GM19467 (cell line): ENCODE measurements at regions not wholly inside any gene's neighbourhood (a gene's known extent, or its start where the extent isn't known, plus 50 kb on each side); places are given as distances from the start of the nearest gene placed in this dataset.

Experiments used
- ATAC-seq: cut with Tn5 transposase; IDR thresholded peaks from one replicate; pipeline ENCODE4 v1.9.1; 2021; ENCODE audit warnings: mild to moderate bottlenecking, moderate library complexity; ENCODE audit not compliant: unreplicated experiment

DNA sequence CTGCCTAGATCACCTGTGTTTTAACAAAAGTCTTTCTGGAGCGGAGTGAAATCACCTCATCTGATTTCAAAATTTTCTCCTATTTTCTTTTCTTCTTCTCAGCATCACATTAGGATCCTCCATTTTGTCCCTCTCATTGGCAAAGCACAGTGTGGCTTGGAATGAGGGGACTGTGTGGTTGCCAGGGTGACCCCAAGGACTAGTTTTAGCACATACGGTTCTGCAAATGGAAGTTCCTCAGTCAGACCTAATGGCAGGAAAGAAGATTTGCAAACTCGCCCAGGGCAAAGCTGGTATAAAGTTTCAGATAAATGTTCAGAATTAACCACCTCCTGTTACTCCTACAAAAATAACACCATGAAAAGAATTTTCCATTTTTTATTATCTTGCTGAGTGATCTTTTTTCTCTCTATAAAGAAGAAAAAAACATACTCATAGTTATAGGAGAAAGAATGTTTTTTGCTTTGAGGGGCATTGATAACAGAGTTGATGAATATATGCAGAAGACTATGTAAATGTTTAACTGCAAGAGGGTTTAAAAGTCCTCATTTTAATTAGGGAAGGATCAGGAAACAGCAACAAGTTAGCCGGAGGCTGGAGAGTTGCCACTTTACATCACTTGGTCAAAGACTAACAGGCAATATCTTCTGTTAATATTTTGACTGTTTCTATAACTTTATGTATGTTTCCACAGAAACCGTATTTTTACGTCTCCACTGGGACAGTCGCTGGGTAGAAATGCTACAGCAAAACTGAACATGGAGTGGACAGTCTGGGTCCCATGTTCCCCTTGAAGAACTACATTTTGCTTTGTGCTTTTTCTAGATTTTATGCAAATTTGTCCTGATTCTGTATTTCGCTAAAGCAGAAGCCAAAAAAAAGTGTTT is 257.8 kb downstream of the NR2F1-AS1 start:
- ATAC-seq = no peak

DNA sequence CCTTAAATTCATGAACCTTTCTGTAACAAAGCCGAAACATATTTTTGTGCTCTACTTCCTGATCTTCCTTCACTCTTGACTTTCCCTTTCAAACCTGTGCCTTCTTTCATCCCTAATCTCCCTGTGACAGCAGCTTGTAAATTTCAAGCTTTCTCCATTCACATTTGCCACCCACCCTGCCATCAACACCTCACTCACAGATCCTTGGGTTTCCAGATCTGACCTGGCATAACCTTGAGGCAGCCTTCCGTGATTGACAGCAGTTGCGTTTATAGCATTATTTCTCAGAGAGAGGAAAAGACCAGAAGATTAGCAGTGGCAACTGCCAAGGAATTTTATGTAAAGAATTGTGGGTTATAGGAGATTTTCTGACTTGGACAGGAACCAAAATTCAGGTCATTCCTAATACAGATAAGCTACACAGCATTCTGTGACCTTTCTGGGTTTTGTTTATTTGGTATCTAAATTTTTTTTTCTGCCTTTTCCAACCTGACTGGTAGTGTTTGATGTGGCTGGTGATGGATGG is 260.0 kb downstream of the NR2F1-AS1 start:
- ATAC-seq = no peak

DNA sequence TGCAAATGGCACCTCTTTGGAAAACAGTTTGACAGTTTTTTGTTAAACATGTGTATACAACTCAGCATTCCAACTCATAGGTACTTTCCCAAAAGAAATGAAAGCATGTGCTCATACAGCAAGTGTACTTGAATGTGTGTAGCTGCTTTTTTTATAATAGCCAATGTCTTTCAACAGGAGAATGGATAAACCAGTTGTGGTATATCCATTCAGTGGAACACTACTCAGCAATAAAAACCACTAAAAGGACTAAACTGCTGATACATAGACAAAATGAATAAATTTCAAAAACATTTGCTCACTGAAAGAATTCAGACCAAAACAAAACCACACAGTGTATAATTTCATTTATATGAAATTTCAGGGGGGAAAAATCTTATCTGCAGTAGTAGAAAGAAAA is 267.3 kb downstream of the NR2F1-AS1 start:
- ATAC-seq = no peak

DNA sequence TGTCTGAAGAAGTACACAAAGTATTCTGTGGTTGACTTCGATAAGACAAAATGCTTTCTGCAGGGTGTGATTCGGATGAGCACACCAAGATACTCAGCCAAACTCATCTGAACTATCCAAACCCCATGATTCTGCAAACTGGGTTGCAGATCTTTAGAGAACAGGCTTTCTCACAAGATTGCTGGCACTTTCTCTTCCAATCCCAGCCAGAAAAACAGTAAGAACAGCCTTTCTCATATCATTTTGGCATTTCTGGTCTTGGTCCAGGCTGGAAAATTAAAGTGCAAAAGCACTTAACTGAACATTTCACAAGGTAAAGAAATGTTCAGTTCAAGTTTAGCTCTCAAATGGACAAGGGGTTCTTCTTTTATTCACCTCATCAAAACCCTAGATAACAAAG is 269.1 kb downstream of the NR2F1-AS1 start:
- no peak for ATAC-seq

DNA sequence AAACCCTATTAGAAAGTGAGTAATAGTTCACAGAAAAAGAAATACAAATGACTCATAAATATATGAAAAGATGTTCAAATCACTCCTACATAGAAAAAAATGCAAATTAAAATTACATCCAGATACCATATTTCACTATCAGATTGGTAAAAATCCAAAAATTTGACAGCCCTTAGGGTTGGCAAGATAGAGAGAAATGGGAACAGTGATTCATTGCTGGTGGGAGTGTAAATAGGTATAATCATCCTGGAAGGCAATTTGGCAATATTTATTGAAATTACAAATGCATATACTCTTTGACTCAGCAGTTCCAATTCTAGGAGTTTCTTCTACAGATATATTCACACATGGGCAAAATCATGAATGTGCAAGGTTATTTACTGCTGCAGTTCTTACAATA is 273.5 kb downstream of the NR2F1-AS1 start:
- no peak for ATAC-seq

DNA sequence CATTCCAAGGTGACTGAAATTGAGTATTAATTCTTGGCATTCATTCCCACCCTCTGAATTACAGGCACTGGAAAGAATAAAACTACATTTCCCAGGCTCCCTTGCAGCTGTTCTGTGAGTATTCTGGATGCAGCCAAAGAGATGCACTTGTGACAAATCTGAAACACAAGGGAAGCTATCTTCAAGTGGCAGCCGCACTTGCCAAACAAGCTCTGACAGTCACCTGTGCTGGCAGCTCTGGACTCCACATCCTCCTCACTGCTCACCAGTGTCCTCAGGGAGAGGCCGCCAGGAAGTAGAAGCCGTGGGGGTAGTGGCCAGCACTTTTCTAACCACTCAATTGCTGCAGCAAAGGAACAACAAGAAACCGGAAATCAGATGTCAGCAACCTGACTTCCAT is 275.0 kb downstream of the NR2F1-AS1 start:
- ATAC-seq = no peak

DNA sequence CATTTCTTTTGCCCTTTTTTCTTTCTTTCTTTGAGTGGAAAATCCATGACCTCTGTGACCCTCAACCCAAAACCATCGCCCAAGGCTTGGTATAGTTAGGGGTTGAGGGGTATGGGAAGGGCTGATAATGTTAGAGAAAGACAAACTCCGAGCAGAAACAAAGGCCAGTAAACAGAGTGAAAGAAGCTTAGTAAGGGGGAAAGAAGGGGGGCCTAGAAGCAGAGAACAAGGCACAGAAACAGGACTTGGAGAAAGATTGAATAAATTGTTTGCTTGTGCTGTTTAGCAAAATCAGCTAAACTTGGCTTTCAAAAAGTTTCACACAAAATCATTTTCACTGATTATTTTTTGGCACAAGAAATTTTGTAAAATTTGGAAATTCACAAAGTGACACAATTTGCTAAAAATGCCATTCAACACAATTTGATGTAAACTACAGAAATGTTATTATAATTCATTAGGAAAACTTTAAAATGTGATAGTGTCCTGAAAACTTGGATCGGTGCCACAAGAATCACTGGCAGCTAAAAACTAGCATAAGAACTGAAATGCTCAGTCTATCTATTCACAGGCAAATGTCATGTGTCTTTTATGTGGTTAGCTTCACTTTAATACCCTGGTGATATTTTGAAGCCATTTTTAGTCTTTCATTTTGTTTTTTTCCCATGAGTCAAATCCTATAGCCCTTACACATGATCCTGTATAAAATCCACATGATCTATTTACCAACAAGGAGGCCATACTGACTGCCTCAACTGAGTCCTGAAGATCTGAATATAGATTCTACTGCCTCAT is 276.4 kb downstream of the NR2F1-AS1 start:
- ATAC-seq = no peak

DNA sequence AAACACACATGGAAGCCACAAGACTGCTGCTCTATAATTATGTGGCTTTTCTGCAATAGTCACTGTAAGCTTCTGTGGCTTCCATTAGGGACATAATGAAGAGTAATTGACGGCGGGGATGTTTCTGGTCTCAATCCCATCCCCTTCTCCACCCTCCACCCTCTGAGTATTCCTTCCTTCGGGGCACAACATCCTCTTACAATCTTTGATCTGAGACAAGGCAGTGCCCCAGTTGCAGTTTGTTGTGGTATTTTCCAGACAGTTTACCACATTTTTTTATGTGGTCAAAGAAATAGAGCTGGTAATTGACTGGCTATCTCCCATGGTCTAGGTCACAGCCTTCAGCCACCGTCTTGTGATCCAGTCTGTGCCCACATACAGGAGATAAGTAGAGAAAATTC is 277.7 kb downstream of the NR2F1-AS1 start:
- ATAC-seq = no peak

DNA sequence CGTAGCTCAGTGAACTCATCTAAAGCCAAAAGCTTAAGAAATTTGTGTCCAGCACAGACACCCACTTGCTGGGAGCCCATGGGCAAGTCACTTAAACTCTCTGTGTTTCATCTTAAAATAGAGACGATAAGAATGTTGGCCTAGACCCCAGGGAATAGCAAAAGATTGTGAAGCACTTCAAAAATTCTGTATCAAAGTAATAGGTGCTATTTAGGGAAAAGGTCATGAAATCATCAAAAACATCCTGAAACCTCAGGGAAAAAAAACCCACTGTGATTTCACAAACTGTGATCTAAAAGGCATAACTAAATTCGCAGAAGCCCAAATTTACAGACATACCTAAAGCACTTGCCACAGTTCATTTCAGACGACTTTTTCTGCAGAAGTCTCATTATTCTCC is 278.3 kb downstream of the NR2F1-AS1 start:
- ATAC-seq = no peak

DNA sequence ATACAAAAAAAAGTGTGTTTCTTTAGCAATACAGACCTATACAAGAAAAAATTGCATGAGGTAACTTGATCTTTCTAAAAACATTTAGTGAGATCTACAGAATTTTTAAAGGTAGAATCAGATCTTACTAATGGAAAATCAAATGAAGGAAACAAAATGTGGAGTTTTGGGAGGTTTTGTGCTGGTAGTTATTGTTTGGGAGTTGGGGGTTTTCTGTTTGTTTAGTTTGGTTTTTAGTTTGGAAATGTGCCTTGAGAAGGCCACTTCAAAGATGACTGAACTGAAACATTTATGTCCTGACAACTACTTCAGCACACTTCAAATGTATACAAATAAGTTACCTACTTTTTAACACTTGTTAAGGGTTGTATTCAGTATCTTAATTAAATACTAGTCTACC is 280.1 kb downstream of the NR2F1-AS1 start:
- ATAC-seq = no peak

DNA sequence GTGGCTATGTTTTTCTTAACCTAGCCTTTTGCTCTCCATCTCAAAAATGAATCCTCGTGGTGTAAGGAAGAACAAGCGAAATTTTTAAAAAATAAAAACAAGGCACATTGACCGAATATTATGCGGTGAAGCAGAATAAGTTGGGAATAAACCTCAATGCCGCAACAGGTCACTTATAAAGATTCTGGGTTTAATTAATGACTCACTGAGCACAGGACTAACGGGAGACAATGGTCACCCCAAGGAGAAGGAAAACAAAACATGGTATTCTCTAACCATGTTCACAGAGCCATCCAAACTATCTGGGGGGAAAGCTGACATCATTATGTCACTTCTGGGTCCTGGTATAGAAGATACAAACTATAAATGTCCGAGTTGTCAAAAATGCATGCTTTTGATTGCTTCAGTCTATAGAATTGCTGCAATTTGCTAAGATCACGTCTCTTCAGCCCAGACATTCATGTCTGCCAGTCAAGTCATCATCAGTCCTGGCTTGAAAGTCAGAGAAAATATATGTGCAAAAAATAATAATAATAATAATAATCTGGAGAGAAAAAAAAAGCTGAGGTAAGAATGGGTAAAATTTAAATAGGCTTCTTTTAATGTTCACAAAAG is 280.6 kb downstream of the NR2F1-AS1 start:
- ATAC-seq = no peak

DNA sequence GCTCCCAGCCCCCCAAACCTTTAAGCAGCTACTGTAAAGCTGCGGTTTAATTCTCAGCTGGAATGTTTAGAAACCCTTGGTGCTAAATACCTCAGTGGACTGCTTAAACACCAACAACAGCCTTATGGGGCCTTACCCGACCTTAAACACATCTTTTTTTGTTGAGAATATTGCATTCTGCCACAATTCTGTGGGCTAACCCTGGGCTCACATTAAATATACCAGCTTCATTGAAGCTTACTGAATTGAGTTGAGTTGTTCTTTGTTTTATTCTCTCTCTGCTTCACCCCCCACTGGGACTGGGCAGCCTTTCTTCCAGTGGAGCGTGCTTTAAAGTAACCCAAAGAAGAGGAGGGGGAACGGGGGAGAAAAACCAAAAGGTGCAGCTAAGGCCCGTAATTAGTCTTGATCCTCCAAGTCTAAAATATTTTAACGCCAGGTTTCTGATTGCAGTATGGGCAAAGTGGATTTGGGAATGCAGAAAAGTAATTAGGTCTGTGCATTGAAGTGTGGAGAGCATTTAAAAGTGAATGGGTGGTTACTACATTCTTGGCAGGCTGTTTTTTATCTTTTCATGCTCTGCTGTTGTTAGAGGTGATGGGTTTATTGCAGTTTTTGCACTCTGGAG is 281.2 kb downstream of the NR2F1-AS1 start:
- no peak for ATAC-seq

DNA sequence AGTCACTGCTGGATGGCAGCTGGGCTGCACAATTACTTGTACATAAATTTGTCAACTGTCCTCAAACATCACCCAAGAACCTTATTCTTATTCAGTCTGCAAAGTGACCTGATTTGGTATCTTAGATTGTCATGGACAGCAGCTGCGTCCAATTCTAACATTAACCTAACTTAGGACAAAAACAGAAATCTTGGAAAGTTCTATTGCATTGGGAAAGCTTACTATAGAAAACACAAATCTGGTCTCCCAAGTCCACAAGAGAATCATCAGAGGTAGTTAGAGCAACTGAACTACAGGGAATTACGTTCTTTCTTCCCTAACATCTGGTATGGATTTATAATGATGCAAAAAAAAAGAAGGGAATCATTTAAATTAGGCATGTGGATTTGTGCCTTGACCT is 283.9 kb downstream of the NR2F1-AS1 start:
- no peak for ATAC-seq

DNA sequence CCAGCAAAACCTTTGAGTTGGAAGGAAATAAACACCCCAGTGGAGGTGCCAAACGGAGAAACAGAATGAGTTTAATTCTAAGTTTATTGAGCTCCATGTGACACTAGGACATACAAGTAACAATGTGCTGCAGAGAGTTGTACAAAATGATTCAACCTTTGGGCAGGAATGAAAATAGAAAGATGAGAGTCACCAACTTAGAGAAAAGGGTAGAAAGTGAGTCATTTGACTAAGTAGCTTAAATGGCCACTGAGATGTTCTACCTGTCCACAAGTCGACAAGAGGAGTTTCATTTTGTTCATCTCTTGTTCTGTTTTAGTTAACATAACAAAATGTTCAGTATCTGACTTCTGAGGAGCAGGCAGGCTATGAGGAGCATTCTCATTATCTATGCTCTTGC is 284.7 kb downstream of the NR2F1-AS1 start:
- ATAC-seq = no peak

DNA sequence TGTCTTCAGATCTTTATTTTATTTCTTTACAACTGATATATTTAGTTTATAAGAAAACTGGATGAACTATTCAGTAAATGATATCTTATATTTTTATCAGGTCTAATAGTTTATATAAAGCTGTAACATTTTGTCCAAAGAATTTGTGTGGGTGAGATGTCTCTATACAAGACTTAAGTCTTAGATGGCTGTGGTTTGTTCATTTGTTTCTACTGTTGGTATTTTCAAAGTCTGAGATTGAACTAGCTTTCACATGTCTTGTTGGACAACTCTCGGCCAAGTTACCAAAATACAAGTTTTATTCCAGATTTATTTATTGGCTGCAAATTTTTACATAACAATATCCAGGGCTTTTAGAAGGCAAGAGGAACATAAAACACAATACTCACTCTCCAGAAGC is 286.0 kb downstream of the NR2F1-AS1 start:
- no peak for ATAC-seq

DNA sequence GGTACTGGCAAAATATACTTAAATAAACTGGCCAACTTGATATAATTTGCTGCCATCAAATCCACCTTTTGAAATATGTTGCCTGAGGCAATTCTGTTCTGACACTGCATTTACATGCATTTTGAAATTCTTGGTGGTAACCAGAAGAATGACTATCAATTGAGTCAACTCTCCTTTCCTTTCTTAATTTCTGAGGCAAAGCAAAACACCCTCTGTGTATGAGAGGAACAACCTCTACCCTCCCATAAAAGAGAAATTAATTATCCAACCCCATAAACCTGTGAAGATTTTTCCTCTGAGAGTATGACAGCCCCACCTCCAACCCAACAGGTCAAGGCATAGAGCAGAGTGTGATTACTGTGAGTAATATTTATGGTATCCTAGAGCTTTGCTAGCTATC is 286.8 kb downstream of the NR2F1-AS1 start:
- no peak for ATAC-seq

DNA sequence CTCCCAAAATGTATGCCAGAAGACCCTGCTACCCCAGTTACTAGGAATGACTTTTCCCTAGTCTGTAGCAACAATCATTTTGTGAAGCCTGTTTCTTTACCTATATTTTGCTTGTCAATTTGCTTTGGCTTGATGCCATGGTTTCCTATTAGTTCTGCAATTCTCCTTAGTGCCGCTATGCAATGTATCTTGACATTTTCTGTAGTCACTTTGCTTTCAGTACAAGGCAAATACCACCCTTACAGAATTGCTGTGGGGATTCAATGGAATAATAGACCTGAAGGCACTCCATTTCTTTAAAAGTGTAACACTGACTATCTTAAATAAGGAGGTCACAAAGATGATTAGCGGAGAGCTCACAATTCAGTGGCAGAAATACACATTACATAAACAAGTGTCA is 291.1 kb downstream of the NR2F1-AS1 start:
- no peak for ATAC-seq

DNA sequence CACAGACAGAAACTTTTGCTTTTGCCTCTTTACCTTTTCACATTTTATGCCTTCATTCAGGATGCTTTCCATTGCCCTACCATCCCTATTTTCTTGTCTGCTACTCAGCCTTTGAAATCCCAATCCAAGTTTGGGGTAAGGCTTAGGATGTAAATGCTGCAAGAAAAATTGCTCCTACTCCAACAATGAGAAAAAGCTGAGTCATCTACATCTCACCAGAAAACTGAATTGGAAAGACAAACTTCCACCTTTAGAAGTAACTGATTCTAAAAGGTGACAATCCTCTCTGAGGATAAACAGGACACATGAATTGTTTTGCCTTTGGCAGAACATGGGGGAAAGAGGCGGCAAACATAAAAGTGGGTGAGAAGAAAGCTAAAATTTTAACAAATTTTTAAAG is 295.6 kb downstream of the NR2F1-AS1 start:
- no peak for ATAC-seq

DNA sequence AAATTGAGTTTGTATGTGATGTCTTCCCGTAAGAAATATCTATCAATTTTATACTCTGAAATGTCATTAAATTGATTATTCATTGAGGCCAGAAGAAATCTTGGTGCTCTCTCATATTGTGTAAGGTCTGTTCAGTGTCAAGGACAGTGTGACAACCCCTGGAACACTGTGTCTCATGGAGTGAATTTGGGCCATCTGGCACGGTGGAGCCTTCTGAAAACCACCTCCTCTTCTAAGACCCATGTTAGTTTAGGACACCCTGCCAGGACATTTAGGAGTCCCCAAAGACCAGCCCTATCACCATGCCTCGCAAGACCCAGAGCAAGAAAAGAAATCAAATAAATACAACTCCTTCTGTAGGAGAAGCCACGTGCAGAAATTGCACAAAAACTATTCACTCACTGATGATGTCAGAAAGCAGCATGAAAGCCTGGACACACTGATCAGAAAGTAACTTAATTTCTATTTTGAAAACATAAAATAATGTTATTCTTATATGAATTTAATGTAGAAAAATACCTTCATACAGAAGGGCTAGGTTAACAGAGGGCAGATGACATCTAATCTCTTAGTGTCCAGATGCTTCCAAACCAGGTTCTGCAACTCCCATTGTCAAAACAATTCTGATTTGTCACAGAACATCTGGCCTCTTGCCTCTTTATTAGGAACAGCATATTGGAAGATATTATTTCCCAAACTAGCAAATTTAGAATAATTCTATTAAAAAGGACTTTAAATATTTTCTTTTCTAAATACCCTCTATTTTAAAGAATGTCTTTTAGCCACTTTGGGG is 298.8 kb downstream of the NR2F1-AS1 start:
- ATAC-seq = no peak

DNA sequence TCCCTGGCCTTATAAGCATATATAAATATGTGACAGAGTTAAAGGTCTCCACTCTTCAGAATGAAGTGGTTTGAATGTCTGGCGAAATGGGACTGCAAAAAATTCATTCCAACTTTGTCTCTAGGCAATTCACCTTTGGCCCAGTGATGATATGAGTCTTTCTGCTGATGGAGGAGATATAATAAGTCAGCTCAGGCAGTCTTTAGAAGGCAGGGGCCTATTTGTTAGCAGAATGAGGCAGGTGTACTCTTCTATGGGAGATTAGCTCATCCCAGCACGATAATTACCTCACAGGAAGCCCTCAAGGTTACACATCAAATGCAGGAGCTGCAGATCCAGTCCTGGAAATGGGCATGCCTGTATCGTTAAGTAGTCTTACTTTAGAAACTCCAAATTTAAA is 300.5 kb downstream of the NR2F1-AS1 start:
- ATAC-seq = no peak
